GM06990 (cell line): ENCODE measurements at regions not wholly inside any gene's neighbourhood (a gene's known extent, or its start where the extent isn't known, plus 50 kb on each side); places are given as distances from the start of the nearest gene placed in this dataset.

Experiments
- DNase-seq: peaks from one replicate; pipeline ENCODE4 v3.0.0-alpha.2; 2011; ENCODE audit not compliant: insufficient read length; ENCODE audit errors: extremely low read depth
- H3K27me3 ChIP-seq: replicated peaks from 2 replicates; pipeline ENCODE4 v1.6.0; 2011; ENCODE audit warnings: low read length; ENCODE audit not compliant: control insufficient read depth, insufficient read depth
- H3K36me3 ChIP-seq: 2 replicates; pipeline ENCODE4 v1.5.1; 2011; ENCODE audit warnings: low read length; ENCODE audit not compliant: control insufficient read depth, insufficient read depth
- H3K4me3 ChIP-seq: replicated peaks from 2 replicates; pipeline ENCODE4 v1.5.1; 2011; ENCODE audit warnings: low read depth, mild to moderate bottlenecking, control low read depth, low read length
- CTCF ChIP-seq: IDR thresholded peaks from 2 replicates; pipeline ENCODE4 v1.5.1; 2011; ENCODE audit warnings: low read length, control low read depth, mild to moderate bottlenecking, inconsistent platforms; ENCODE audit not compliant: insufficient read depth, poor library complexity, severe bottlenecking

DNA sequence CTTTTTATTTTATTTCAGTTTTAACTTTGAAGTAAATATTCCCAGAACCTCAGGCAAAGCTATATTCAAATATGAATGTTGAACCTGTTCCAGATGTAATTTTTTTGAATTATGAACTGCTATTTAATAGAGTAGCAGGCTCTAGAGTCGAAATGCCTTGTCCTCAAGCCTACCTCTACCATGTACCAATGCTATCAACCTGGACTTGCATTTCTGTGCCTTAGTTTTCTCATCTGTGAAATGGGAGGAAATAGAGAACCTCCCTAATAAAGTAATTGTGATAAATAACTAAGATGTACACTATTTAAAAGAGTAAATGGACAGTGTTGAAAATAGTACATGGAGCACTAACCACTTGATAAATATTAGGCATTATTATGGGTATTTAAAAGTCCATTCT is 551.6 kb upstream of the JARID2 start:
- TF ChIP-seq CTCF = no peak
- Histone ChIP-seq H3K4me3 (no peak overlapping the region), H3K36me3 (no peaks in the 10 kb centered on the region), H3K27me3 (no peaks in the 10 kb centered on the region)
- no peak for DNase-seq

- no peak overlapping the region for H3K4me3 ChIP-seq
- no peak for DNase-seq
- H3K27me3 ChIP-seq = no peaks in the 10 kb centered on the region
- no peak for TF ChIP-seq CTCF
- H3K36me3 ChIP-seq = no peaks in the 10 kb centered on the region
Observed at GRCh38 chr6:14695579-14695978, 550.3 kb upstream of the JARID2 start.

DNA sequence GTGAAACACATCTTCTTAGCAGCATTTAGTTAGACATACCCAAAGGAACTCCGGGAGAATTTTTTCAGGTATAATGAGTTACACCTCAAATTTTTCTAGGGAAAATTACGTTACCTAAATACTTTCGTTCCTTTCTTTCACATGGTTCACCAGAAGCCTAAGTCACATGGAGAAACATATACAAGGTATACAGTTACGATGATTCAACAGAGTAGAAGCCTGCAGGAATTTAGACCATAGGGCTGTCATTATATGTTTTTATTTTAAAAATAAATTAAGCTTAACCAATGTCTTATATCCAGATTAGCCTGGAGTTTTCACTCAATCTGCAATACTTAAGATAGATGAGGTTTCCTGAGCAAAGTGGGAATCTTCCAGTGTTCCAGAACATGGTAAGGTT is 549.5 kb upstream of the JARID2 start:
- H3K4me3 ChIP-seq = no peak overlapping the region
- no peak for DNase-seq
- TF ChIP-seq CTCF = no peak
- no peaks in the 10 kb centered on the region for H3K27me3 ChIP-seq
- H3K36me3 ChIP-seq = no peaks in the 10 kb centered on the region

- H3K27me3 ChIP-seq = no peaks in the 10 kb centered on the region
- H3K36me3 ChIP-seq = no peaks in the 10 kb centered on the region
- no peak overlapping the region for H3K4me3 ChIP-seq
- no peak for DNase-seq
- TF ChIP-seq CTCF = no peak
Observed at GRCh38 chr6:14697427-14697826, 548.4 kb upstream of the JARID2 start.

DNA sequence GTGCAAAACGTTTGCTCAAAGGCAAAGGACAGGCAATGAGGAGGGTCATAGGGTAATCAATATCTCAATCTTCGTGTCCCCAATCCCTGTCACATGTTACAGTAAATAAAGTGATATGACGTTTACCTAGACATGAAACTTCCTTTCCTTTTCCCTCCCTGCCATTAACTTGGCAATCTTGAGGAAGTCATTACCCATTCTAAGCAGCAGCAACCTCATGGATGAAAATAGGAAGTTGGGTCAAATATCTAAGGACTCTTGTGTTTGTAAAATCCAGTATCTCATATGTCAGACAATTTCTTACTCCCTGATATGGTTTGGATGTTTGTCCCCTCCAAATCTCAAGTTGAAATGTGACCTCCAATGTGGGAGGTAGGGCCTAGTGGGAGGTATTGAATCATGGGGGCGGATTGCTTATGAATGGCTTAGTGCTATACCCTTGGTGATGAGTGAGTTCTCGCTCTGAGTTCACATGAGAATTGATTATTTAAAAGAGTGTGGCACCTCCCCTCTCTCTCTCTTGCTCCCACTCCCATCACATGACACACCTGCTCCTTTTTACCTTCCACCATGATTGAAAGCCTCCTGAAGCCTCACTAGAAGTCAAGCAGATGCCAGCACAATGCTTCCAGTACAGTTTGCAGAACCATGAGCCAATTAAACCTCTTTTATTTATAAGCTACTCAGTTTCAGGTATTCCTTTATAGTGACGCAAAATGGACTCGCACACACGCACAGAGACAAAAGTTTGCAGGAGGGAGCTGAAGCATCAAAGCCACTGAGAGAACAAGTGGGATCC is 545.9 kb upstream of the JARID2 start:
- Histone ChIP-seq H3K4me3 (no peak overlapping the region), H3K27me3 (no peaks in the 10 kb centered on the region), H3K36me3 (no peaks in the 10 kb centered on the region)
- no peak for DNase-seq
- TF ChIP-seq CTCF = no peak

GRCh38 chr6:14701946-14702345 is 543.9 kb upstream of the JARID2 start:
- H3K4me3 ChIP-seq = no peak overlapping the region
- TF ChIP-seq CTCF = no peak
- no peak for DNase-seq
- no peaks in the 10 kb centered on the region for H3K36me3 ChIP-seq
- no peaks in the 10 kb centered on the region for H3K27me3 ChIP-seq
